ENCODE measurements at regions not wholly inside any gene's neighbourhood (a gene's known extent, or its start where the extent isn't known, plus 50 kb on each side); places are given as distances from the start of the nearest gene placed in this dataset.

DNA sequence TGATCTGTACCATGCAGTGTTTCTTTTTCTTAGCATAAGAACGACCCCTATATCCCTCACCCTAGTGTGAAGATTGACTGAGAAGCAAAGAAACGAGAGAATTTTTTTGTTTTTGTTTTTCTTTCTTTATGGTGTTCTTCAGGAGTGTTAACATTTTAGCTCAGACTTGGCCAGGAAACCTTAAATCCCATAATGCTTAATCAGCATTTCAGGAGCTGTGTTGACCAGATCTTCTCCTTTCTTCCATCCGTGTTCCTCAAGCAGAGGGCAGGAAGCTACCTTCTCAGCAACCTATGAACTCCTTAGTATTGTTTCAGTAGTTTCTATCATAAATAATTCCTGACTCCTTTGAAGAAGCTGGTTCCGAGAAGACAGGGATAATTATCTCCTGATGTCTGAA is 1501.5 kb downstream of the STIM2 start:
- no peak for TF ChIP-seq EZH2 (IDR thresholded peaks at IDR 0.05; ENCODE audit: borderline replicate concordance, control insufficient read depth, low read depth, low read length)
- TF ChIP-seq, protein P1, sequence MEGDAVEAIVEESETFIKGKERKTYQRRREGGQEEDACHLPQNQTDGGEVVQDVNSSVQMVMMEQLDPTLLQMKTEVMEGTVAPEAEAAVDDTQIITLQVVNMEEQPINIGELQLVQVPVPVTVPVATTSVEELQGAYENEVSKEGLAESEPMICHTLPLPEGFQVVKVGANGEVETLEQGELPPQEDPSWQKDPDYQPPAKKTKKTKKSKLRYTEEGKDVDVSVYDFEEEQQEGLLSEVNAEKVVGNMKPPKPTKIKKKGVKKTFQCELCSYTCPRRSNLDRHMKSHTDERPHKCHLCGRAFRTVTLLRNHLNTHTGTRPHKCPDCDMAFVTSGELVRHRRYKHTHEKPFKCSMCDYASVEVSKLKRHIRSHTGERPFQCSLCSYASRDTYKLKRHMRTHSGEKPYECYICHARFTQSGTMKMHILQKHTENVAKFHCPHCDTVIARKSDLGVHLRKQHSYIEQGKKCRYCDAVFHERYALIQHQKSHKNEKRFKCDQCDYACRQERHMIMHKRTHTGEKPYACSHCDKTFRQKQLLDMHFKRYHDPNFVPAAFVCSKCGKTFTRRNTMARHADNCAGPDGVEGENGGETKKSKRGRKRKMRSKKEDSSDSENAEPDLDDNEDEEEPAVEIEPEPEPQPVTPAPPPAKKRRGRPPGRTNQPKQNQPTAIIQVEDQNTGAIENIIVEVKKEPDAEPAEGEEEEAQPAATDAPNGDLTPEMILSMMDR (IDR thresholded peaks at IDR 0.05 in 2 of 3, conservative IDR thresholded peaks at IDR 0.05 in 1 of 3; ENCODE audit: control insufficient read depth in 2 of 3, extremely low read depth in 1 of 3, insufficient read depth in 1 of 3, low read depth in 3 of 3, low read length in 3 of 3), result no peak
- TF ChIP-seq, protein P2, sequence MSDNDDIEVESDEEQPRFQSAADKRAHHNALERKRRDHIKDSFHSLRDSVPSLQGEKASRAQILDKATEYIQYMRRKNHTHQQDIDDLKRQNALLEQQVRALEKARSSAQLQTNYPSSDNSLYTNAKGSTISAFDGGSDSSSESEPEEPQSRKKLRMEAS (IDR thresholded peaks at IDR 0.05; ENCODE audit: low read depth, low read length), result no peak
- no peak for TF ChIP-seq ETV6 (conservative IDR thresholded peaks at IDR 0.05 in 1 of 2, IDR thresholded peaks at IDR 0.05 in 1 of 2; ENCODE audit: borderline replicate concordance in 1 of 2, low read depth in 1 of 2)
- TF ChIP-seq POLR2AphosphoS5 (IDR thresholded peaks at IDR 0.05; ENCODE audit: low read length), result no peak
- no peak for TF ChIP-seq SPI1 (IDR thresholded peaks at IDR 0.05; ENCODE audit: borderline replicate concordance, insufficient read depth, low read depth, low read length)
- TF ChIP-seq PAX8 (IDR thresholded peaks at IDR 0.05), result no peak

Measured in GM12878 (cell line).